Loucy (cell line): ENCODE measurements at regions not wholly inside any gene's neighbourhood (a gene's known extent, or its start where the extent isn't known, plus 50 kb on each side); places are given as distances from the start of the nearest gene placed in this dataset.

Source experiments
- H2AFZ ChIP-seq: fragments of 200-600 bp; sonication (generic); 2 replicates; pipeline ENCODE4 v1.6.0; 2016; ENCODE audit warnings: antibody characterized with exemption, mild to moderate bottlenecking, low read length, moderate library complexity
- H3F3A ChIP-seq: fragments of 200-600 bp; 2 replicates; pipeline ENCODE4 v1.6.0; 2016; ENCODE audit warnings: antibody characterized with exemption, low read depth, mild to moderate bottlenecking
- H3K27me3 ChIP-seq: fragments of 200-600 bp; sonication (generic); 2 replicates; pipeline ENCODE4 v1.6.1; 2014; ENCODE audit warnings: low read length, mild to moderate bottlenecking; ENCODE audit not compliant: insufficient read depth, poor library complexity, severe bottlenecking
- H3K36me3 ChIP-seq: fragments of 200-600 bp; sonication (generic); 2 replicates; pipeline ENCODE4 v1.6.1; 2016; ENCODE audit warnings: low read length; ENCODE audit not compliant: insufficient read depth
- H3K4me1 ChIP-seq: fragments of 200-600 bp; sonication (generic); 2 replicates; pipeline ENCODE4 v1.5.1; 2014; ENCODE audit warnings: low read length, mild to moderate bottlenecking; ENCODE audit not compliant: insufficient read depth, poor library complexity, severe bottlenecking
- H3K4me2 ChIP-seq: fragments of 200-600 bp; sonication (generic); 2 replicates; pipeline ENCODE4 v1.6.0; 2014; ENCODE audit warnings: antibody characterized with exemption, low read length, low read depth, mild to moderate bottlenecking; ENCODE audit not compliant: poor library complexity, severe bottlenecking
- H3K4me3 ChIP-seq: fragments of 200-600 bp; sonication (generic); 2 replicates; pipeline ENCODE4 v1.5.1; 2014; ENCODE audit warnings: low read length, mild to moderate bottlenecking, mixed read lengths; ENCODE audit not compliant: poor library complexity, severe bottlenecking
- H3K79me2 ChIP-seq: fragments of 200-600 bp; sonication (generic); 2 replicates; pipeline ENCODE4 v1.6.1; 2014; ENCODE audit warnings: low read length; ENCODE audit not compliant: insufficient read depth
- H3K9ac ChIP-seq: fragments of 200-600 bp; sonication (generic); 2 replicates; pipeline ENCODE4 v1.6.0; 2014; ENCODE audit warnings: mild to moderate bottlenecking, low read depth, low read length, moderate library complexity; ENCODE audit not compliant: poor library complexity, severe bottlenecking
- H3K9me2 ChIP-seq: fragments of 200-600 bp; sonication (generic); replicated peaks from 2 replicates; pipeline ENCODE4 v1.6.1; 2016; ENCODE audit warnings: low read depth, low read length, mixed read lengths
- H3K9me3 ChIP-seq: fragments of 200-600 bp; sonication (generic); 2 replicates; pipeline ENCODE4 v1.6.1; 2014; ENCODE audit warnings: mild to moderate bottlenecking, antibody characterized with exemption, low read length, low read depth; ENCODE audit not compliant: insufficient read depth
- H4K20me1 ChIP-seq: fragments of 200-600 bp; sonication (generic); 2 replicates; pipeline ENCODE4 v1.6.0; 2014; ENCODE audit warnings: antibody characterized with exemption, low read length, mild to moderate bottlenecking; ENCODE audit not compliant: insufficient read depth, poor library complexity, severe bottlenecking
- CTCF ChIP-seq: fragments of 200-600 bp; sonication (generic); conservative IDR thresholded peaks from 2 replicates; pipeline ENCODE4 v1.5.1; 2014; ENCODE audit warnings: mild to moderate bottlenecking, antibody characterized with exemption, low read length
- EZH2phosphoT487 ChIP-seq: fragments of 200-600 bp; IDR thresholded peaks from 2 replicates; pipeline ENCODE4 v1.6.1; 2018; ENCODE audit warnings: antibody characterized with exemption, mild to moderate bottlenecking, moderate library complexity, borderline replicate concordance

GRCh38 chr6:50998905-50999304 lies 180.2 kb downstream of the TFAP2B start:
- Histone ChIP-seq H3K9me2 (no peaks in the 10 kb centered on the region), H3K27me3 (no peaks in the 10 kb centered on the region), H4K20me1 (no peaks in the 10 kb centered on the region), H3K36me3 (no peaks in the 10 kb centered on the region), H3K79me2 (no peaks in the 10 kb centered on the region), H2AFZ (no peak overlapping the region), H3K4me1 (no peaks in the 10 kb centered on the region), H3F3A (no peaks in the 10 kb centered on the region), H3K9ac (no peak overlapping the region), H3K9me3 (no peaks in the 10 kb centered on the region), H3K4me3 (no peak overlapping the region), H3K4me2 (no peak overlapping the region)
- no peak for TF ChIP-seq CTCF
- no peak for TF ChIP-seq EZH2phosphoT487

DNA sequence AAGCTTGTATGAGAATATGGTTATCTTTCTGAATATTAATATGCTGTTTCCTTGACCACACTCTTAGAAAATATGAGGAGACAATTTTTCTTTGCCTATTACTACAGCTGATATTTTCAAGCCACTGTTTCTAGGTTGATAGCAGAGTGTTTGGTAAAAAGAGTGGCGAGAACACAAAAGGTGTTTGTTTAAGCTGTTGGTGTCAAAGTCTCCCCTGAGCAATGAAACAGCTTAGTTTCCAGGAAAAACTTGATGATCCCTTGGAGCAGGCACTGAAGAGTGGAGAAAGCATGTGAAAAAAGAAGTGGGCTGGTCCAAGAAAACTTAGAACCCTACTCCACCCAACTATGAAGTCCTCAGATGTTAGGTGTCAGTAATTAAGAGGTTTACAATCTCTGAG lies 182.7 kb downstream of the TFAP2B start:
- H3K9me2 ChIP-seq: no peaks in the 10 kb centered on the region
- no peaks in the 10 kb centered on the region for H3K4me1 ChIP-seq
- H3K36me3 ChIP-seq: no peaks in the 10 kb centered on the region
- H3F3A ChIP-seq: no peaks in the 10 kb centered on the region
- no peaks in the 10 kb centered on the region for H3K79me2 ChIP-seq
- no peaks in the 10 kb centered on the region for H4K20me1 ChIP-seq
- H3K4me2 ChIP-seq: no peak overlapping the region
- no peaks in the 10 kb centered on the region for H3K27me3 ChIP-seq
- no peak for TF ChIP-seq EZH2phosphoT487
- no peak for TF ChIP-seq CTCF
- no peak overlapping the region for H2AFZ ChIP-seq
- H3K9me3 ChIP-seq: no peaks in the 10 kb centered on the region
- no peak overlapping the region for H3K4me3 ChIP-seq
- H3K9ac ChIP-seq: no peak overlapping the region

GRCh38 chr6:51004380-51004779 lies 185.7 kb downstream of the TFAP2B start:
- H2AFZ ChIP-seq: no peak overlapping the region
- H3K4me3 ChIP-seq: no peak overlapping the region
- no peaks in the 10 kb centered on the region for H3K27me3 ChIP-seq
- no peak overlapping the region for H3K4me2 ChIP-seq
- H4K20me1 ChIP-seq: no peaks in the 10 kb centered on the region
- no peaks in the 10 kb centered on the region for H3K9me2 ChIP-seq
- no peak overlapping the region for H3K9ac ChIP-seq
- no peaks in the 10 kb centered on the region for H3K4me1 ChIP-seq
- TF ChIP-seq CTCF (no peak), EZH2phosphoT487 (no peak)
- H3K36me3 ChIP-seq: no peaks in the 10 kb centered on the region
- H3K79me2 ChIP-seq: no peaks in the 10 kb centered on the region
- H3F3A ChIP-seq: no peaks in the 10 kb centered on the region
- no peaks in the 10 kb centered on the region for H3K9me3 ChIP-seq
